GM21576 (cell line): ENCODE measurements at regions not wholly inside any gene's neighbourhood (a gene's known extent, or its start where the extent isn't known, plus 50 kb on each side); places are given as distances from the start of the nearest gene placed in this dataset.
"Not testable (repeated sequence)": the region's sequence is repeated elsewhere in the genome, so short reads cannot be mapped to it uniquely, and the experiment has no call there.

Experiments
- ATAC-seq: cut with Tn5 transposase; IDR thresholded peaks from one replicate; pipeline ENCODE4 v1.9.1; 2021; ENCODE audit warnings: mild to moderate bottlenecking, moderate library complexity; ENCODE audit not compliant: unreplicated experiment

DNA sequence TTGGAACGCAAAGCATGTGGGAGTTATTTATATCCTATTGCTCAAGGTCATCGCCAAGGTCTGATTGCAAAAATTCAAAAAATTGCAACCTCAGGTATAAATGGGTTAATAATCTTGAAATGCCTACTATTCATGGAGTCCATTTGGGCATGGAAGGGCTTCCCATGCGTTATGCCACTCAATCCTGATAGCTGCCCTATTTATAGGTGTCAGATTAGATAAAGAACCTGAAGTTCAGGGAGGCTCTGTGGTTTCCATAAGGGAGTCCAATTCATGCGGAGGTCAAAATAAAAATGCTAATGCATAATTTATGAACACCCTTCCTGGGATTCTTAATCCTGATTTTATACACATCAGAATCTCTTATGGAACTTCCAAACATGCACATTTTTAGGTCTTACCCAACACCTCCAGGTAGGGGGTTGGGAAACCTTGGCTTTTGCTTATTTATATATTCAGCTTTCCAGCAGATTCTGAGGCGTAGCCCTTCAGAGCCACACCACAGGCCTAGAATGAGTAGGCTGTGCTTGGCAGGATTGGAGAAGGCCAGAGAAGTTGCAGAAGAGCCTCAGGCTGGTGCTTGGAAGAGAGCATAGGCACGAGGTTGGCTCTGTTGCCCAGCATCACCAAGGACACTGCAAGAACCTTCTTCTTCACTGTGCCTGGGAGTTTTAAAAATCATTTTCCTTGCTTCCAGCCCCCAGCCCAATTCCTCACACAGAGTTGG is 324.4 kb upstream of the CFAP20DC start:
- ATAC-seq, result peak; percentile 5

DNA sequence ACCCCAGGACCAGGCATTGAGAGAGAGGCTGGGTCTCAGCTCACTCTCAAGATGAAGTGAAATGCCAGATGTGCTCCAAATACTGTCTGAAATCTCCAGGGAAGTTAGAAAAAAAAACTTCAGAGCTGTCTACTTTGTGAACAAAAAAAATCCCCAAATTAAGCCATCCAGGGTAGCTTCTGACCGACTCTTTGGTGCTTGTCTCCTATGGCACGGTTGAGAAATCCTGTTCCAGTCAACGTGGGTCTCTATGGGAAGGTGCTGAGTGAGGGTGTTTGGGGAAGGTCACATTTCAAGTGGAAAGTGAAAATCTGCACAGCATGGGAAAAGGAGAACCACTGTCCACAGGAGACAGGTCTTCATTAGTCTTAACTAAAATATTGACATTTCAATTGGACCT is 322.5 kb upstream of the CFAP20DC start:
- no peak for ATAC-seq

DNA sequence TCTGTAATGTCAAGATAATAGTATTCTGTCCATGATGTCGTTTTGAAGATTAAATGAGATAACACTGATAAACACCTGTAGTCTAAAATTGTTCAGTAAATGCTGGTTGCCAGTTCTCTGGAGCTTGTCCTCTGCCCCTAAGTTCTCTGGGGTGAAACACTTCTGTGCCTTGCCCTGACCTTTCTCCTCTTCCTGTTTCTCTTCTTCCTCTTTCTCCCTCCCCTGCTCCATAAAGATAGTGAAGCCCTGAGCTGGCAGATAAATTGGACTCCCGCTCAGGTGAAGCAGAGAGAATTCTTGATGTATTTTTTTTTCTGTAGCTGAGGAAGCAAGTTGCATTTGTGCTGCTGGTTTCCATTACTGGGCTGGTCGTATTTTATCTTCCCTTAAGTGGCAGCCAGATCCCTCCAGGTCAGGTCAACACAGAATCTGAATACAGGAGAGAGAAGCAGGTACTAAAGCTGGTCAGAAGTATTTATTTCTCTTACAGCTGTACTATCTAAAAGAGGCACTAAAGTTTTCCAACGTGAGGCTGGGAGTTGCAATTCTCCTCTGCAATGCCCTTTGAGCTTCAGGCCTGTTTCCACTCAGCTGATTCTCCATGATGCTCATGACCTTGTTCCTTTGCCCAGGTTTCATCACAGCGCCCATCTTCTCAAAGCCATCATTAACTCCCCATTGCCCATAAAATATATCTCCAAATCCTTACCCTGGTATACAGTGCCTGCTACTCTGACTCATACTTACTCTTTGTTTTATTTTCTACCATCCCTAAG is 319.3 kb upstream of the CFAP20DC start:
- ATAC-seq, result no peak

DNA sequence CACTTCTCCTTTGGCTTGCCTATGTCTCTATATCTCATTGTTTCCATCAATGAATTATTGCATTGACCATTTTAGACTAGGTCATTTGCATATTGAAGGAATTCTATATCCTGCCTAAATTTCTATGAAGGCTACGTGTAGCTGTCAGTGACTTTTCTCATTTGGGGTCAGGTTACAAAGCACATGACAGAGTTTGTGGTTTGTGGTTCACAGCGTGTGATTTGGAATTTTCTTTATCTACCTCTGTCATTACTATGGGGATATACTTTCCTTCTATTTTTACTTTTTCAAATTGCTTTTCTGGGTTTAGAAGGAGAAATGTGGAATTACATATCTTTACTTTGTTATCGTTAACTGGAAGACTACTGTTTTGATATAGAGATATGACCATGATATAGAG is 317.3 kb upstream of the CFAP20DC start:
- no peak for ATAC-seq

DNA sequence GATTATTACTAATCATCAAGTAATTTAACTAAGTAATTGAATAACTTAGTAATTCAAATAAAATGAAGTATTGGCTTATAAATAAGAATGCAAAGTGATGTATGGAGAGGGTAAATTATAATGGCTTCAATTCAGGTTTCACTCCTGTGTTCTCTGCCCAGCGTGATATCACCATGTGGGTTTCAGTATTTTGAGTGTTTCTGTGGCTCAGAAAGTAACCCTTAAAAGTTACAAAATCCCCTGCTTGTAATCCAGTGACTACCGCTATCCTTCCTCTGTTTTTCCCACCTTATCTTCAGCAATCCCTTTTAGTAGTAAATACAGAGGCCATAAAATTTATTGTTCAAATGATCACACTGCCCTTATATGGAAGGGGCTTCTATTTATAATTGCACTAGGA is 316.4 kb upstream of the CFAP20DC start:
- no peak for ATAC-seq

DNA sequence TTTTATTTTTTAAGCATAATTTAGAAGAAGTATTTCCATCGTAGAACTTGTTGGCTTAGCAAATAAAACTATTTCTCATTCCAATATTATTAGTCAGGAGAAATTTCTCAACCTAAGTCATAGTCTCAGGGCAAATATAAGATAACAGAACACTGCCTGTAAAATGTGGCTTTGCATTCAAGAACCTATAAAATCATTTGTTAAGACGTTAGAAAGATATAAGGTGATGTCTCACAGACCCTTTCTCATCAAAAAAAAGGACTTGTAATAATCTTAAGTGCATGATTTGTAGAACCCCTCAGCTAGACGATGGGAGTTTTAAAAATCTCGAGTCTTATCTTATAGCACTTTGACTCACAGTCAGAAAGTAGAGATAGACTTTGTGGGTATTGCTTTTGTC is 314.7 kb upstream of the CFAP20DC start:
- no peak for ATAC-seq

DNA sequence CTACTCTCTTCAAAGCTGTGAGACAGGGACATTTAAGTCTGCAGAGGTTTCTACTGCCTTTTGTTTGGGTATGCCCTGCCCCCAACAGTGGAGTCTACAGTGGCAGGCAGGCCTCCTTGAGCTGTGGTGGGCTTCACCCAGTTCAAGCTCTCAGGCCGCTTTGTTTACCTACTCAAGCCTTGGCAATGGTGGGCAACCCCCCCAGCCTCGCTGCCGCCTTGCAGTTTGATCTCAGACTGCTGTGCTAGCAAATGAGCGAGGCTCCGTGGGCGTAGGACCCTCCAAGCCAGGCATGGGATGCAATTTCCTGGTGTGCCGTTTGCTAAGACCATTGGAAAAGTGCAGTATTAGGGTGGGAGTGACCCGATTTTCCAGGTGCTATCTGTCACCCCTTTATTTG is 310.5 kb upstream of the CFAP20DC start:
- not testable (repeated sequence) for ATAC-seq

DNA sequence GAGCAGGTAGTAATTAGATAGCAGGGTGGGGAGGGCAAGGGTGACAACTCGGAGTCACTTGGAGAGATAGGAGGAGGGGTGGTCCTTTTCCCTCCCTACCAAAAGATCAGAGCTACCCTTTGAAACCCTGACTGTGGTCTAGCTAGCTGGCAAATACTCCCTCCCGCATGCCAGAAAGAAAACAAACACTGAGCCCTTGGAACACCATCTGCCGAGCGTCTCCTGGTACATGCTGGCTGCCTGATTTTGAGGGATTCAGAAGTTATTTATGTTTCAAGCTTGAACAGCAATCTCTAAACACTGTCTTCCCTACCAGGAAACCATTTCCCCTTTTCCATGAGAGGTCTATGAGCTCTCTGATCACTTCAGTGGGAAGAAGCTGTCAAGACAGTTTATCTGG is 291.6 kb upstream of the CFAP20DC start:
- ATAC-seq, result no peak

DNA sequence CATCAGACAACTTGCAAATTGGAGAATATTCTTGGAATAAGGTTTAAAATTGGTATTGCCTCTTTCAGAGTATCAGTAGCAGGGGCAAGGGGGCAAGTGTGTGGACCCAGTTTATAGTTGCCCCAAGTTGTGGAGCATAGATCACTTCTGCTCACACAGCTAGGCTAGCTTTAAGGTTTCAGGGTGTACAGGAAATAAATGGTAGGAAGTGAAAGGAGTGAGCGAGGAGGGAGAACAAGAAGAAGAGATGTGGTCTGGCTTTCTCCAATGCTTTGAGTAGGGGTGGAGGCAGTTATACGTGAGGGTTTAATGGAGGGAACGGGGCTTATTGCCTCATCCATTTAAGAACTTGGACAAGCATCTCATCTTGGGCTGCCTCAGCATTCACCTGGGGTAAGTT is 290.0 kb upstream of the CFAP20DC start:
- no peak for ATAC-seq

DNA sequence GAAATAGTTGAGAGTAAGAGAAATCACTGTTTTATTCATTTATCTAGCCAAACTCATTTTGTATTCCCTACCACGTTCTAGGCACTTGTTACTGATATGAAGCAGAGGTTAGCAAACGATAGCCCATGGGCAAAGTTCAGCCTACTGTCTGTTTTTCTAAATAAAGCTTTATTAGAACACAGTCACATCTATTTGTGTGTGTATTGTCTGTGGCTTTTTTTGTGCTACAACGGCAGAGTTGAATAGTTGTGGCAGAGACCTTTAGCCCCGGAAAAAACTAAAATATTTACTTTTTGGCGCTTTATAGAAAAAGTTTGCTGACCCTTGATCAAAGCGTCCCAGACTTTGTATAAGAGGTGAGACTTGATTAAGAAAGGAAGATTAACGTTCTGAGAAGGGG is 289.1 kb upstream of the CFAP20DC start:
- ATAC-seq, result no peak

DNA sequence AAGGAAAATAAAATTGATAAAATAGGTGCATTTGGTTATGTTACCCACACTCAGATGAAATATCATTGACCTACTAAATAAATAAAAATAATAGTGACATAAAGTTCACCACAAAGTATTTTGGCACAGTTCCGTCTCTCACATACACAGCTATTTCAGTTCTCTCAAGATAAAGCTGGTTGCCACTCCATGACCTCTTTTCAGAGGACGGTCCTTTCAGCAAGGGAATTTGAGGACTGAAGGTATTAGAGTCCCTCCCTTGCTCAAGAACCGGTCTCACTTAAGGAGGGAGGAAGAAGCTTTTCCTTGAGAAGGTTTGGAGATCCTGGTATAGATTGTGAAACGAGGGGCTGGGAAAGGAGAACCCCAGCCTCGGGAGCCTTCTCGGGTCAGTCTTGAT is 285.5 kb upstream of the CFAP20DC start:
- no peak for ATAC-seq

DNA sequence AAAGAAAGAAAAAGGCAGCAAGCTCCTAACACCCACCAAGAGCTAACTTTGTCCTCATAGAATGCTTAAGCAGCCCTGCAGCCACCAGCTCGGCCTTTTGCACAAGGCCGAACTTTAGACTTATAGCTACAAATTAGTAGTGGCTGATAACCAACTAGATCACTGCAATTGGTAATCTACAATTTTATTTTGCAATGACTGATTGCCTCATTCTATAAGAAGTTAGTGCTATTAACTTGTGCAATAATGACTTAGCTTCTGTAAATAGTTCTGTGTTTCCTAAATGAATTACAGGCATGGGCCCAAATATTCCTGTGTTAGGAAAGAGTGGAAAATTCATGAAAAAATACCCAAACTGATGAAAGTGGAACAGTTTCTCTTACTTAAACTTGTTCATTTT is 284.8 kb upstream of the CFAP20DC start:
- no peak for ATAC-seq

DNA sequence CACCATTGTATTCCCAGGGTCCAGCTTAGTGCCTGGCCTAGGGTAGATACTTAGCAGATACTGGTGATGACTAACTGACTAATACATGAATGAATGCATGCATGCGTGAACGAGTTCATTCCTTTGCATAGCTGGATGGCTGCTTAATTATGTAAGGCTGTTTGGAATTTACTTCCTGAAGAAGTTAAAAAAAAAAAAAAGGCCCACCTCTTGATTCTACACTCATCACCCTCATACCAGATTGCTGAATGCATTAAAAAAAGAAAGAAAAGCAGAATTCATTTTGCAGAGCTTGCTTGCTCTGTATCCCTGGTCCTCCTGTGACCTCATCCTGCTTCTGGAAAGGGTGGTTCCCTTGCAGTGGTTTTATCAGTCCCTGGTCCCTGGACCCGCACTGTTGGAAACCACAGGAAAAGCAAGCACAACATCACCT is 277.6 kb upstream of the CFAP20DC start:
- no peak for ATAC-seq

DNA sequence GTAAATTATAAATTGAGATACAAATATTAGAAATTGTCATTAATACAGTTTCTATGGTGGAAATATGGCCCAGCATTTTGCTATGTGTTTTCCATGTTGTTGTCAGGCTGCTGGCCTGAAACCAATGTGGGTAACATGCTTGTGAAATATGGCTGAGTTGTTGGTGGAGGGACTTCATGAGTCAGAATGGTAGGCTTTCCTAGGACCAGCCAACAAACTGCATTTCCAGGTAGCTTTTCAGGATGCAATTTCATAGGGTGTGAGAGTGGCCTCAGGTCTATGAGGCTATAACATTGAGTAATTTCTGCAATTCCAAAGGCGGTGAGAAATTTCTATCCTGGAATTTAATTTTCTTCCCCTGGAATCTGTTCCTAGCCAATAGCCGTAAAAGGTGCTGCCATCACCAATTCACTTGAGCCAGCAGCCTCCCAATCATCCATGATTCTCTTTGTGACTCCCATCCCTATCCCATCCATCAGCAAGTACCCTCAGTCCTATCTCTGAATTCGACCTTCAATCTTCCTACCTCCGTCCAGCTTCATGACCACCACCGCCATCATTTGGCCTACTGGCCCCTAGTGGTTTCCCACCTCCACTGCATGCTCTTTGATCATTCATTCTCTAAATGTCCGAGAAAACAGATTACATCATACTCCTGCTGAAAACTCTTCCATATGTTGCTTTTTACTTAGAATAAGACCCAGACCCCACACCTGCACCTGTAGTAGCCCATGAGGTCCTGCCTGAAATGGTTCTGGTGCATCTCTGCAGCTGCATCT is 276.6 kb upstream of the CFAP20DC start:
- no peak for ATAC-seq

DNA sequence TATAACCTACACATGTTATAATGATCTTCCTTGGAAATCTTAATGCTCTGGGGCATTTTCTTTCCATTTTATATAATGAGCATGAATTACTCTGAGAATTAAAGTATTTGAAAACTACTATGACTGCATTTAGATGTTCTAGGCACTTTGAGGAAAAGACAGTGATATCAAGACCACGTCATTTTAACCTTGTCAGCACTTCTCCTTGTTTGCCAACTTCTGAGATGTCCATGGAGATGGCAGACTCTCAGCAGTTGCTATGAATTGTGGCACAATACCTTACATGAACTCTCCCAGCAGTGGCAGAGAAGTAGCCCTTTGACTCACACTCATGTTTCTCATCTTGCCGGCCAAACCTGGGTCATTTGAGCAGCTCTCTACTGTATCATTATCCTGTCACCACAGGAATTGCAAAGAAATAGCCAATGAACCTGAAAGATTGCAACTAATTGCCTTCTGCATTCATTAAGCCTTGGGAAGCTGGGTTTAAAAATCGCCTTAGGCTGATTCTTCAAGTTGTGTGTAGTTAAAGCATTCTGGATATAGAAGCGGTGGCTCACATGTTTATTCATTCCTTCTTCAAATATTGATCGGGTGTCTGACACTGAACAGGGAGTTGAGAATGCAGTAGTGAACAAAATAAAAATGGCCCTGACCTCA is 272.2 kb upstream of the CFAP20DC start:
- no peak for ATAC-seq

DNA sequence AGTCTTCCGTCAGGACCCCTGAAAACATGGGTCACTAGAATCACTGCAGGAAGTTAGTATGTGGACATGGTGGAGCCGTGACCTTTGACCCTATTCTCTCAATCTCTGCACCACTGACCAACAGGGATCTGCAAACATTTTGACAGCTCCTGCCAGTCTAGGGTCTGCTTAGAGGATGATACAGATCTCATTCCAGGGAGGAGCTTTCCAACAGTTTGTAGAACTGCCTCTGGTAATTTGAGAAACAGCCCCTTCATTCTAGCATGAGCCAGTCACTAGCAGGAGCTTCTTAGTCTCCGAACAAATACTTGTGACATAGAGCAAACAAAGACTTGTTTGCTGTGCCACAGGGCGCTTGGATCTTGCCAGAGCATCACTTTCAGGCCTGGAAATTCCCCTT is 270.3 kb upstream of the CFAP20DC start:
- ATAC-seq, result no peak

DNA sequence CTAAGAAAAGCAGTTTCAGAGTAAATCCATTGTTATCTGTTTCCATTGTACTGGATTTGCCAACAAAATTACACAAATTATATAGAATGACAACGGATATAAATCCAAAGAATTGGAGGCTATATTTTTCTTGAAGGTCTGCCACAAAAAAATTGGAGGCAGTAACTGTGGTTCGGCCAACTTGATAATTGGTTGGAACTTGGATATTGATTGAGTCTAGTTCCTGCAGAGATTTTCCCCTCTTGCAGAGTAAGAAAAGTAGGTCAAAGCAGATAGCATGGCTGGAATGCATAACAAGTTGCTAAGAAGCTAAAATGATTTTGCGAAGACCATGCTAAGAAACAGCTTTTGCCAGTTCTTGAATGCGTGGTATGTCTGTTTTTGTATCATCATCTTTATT is 269.6 kb upstream of the CFAP20DC start:
- ATAC-seq, result no peak

DNA sequence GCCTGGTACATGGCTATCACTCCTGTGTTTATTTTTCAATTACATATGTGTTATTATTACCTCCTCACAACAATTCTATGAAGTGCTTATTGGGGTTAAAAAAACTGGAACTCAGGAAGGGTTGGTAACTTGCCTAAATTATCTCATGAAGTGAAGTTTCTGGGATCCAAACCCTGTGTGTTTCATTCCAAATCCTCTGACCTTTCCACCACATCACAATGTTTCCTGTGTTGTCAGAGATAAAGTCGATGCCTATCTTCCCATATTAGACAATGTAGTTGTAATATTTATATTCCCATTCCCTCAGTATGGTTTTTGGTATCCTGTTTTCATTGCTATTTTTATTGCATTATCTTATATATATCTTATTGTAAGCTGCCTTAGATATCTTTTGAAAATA is 269.1 kb upstream of the CFAP20DC start:
- no peak for ATAC-seq

DNA sequence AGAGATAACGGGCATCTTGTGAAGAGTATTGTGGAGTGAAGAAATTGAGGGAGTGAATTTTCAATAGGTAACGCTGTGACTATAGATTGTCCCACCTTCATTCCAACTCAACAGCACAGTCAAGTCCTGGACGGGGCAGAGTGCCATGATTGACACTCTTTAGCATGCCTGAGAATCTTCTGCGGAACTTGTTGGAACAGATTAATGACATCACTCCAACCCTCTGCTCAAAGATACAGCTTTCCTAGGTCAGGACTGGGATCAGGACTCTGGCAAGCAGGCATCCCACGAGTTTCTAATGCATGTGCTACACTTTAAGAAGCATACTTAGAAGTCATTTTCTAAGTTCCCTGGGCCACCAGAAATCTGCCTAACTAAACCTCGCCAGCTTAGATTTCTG is 267.6 kb upstream of the CFAP20DC start:
- no peak for ATAC-seq

DNA sequence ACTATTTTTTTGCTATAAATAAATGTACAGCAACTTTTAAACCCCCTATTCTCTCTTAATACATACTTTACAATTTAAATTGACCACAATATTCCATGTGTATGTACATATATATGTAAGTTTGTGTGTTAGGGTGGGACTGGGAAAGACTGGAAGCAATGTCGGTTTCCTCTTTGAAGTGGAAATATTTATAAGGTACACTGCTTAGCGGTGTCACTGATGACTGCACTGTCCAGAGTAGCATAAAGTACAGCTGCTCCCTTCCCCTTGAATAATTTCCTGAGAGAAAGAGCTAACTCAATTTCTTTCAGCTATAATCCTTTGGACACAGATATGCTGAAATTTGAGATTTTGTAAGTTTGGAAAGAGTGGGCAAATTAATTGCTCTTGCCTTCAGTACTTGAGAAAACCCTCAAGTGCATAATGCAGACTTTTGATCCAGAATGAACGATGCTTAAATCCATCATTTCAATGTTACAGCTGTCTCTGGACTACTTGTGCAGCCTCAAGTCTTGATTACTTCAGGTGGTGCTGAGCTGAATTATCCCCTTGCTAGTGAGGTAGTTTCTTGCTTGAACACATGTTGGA is 267.0 kb upstream of the CFAP20DC start:
- no peak for ATAC-seq

DNA sequence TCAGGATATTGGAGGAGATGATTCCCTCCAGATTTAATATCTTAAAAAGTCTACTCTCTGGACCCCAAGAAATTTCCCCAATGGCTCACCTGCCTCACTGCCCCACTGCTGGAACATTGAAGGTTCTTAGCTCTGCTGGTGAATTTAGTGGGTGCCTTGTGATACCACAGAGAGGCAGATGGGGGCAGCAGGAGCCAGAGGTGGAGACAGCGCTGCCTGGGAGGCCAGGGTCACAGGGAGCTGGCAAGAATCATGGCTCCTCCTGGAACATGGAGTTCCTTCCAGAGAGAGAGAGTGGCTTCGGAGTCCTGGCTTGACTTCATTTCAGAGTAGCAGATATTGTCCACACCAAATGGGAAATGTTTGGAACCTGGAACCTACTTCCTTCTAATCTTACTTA is 263.5 kb upstream of the CFAP20DC start:
- ATAC-seq, result peak; percentile 86
